H9 (cell line): ENCODE measurements at regions not wholly inside any gene's neighbourhood (a gene's known extent, or its start where the extent isn't known, plus 50 kb on each side); places are given as distances from the start of the nearest gene placed in this dataset.

Experiments used
- DNase-seq: peaks from one replicate; pipeline ENCODE4 v3.0.0-alpha.2; 2017
- H2AFZ ChIP-seq: one replicate; pipeline ENCODE4 v1.6.1; 2013; ENCODE audit warnings: mild to moderate bottlenecking, low read length, control low read depth, moderate library complexity
- H2AK5ac ChIP-seq: 2 replicates; pipeline ENCODE4 v1.6.1; 2013; ENCODE audit warnings: low read length, control low read depth, mixed read lengths; ENCODE audit not compliant: insufficient read length
- H2BK120ac ChIP-seq: one replicate; pipeline ENCODE4 v1.6.1; 2013; ENCODE audit warnings: low read depth, mild to moderate bottlenecking, low read length, control low read depth, inconsistent platforms; ENCODE audit not compliant: poor library complexity, severe bottlenecking
- H2BK12ac ChIP-seq: 2 replicates; pipeline ENCODE4 v1.6.1; 2013; ENCODE audit warnings: low read length, control low read depth, mixed read lengths, low read depth; ENCODE audit not compliant: insufficient read length
- H2BK15ac ChIP-seq: 2 replicates; pipeline ENCODE4 v1.6.1; 2013; ENCODE audit warnings: low read depth, low read length, control low read depth
- H2BK20ac ChIP-seq: one replicate; pipeline ENCODE4 v1.6.1; 2013; ENCODE audit warnings: low read depth, mild to moderate bottlenecking, low read length, control low read depth, inconsistent platforms; ENCODE audit not compliant: poor library complexity, severe bottlenecking
- H2BK5ac ChIP-seq: 2 replicates; pipeline ENCODE4 v1.6.1; 2013; ENCODE audit warnings: low read length, control low read depth, mixed read lengths; ENCODE audit not compliant: insufficient read length
- H3K14ac ChIP-seq: 2 replicates; pipeline ENCODE4 v1.6.1; 2013; ENCODE audit warnings: low read length, control low read depth; ENCODE audit not compliant: insufficient read depth
- H3K18ac ChIP-seq: 2 replicates; pipeline ENCODE4 v1.6.1; 2013; ENCODE audit warnings: low read depth, mild to moderate bottlenecking, mixed read lengths, low read length, control low read depth; ENCODE audit not compliant: insufficient read length
- H3K23ac ChIP-seq: 2 replicates; pipeline ENCODE4 v1.6.1; 2013; ENCODE audit warnings: low read length, control low read depth, mixed read lengths, low read depth; ENCODE audit not compliant: insufficient read length
- H3K23me2 ChIP-seq: 2 replicates; pipeline ENCODE4 v1.6.1; 2013; ENCODE audit warnings: low read depth, mild to moderate bottlenecking, mixed read lengths, low read length, control low read depth; ENCODE audit not compliant: insufficient read length, poor library complexity, severe bottlenecking
- H3K27ac ChIP-seq: 2 replicates; pipeline ENCODE4 v1.5.1; 2013; ENCODE audit warnings: low read length, control low read depth, mixed read lengths, low read depth; ENCODE audit not compliant: insufficient read length
- H3K27me3 ChIP-seq: 2 replicates; pipeline ENCODE4 v1.6.1; 2013; ENCODE audit warnings: low read length, control low read depth, inconsistent platforms; ENCODE audit not compliant: insufficient read depth
- H3K4ac ChIP-seq: 2 replicates; pipeline ENCODE4 v1.6.1; 2013; ENCODE audit warnings: low read depth, mild to moderate bottlenecking, control low read depth, inconsistent platforms, low read length, moderate library complexity
- H3K4me1 ChIP-seq: 2 replicates; pipeline ENCODE4 v1.6.1; 2013; ENCODE audit warnings: low read length, control low read depth, inconsistent platforms; ENCODE audit not compliant: insufficient read depth
- H3K4me2 ChIP-seq: 2 replicates; pipeline ENCODE4 v1.6.1; 2013; ENCODE audit warnings: low read length, control low read depth, mixed read lengths; ENCODE audit not compliant: insufficient read length, insufficient read depth
- H3K56ac ChIP-seq: 2 replicates; pipeline ENCODE4 v1.6.1; 2013; ENCODE audit warnings: low read depth, mild to moderate bottlenecking, mixed read lengths, low read length, control low read depth; ENCODE audit not compliant: insufficient read length
- H3K79me1 ChIP-seq: 2 replicates; pipeline ENCODE4 v1.6.1; 2013; ENCODE audit warnings: low read depth, mild to moderate bottlenecking, moderate library complexity, low read length, control low read depth, inconsistent platforms; ENCODE audit not compliant: insufficient read depth, poor library complexity, severe bottlenecking
- H3K79me2 ChIP-seq: 2 replicates; pipeline ENCODE4 v1.6.1; 2013; ENCODE audit warnings: low read length, control low read depth, inconsistent platforms; ENCODE audit not compliant: insufficient read depth
- H3K9ac ChIP-seq: 2 replicates; pipeline ENCODE4 v1.6.1; 2013; ENCODE audit warnings: low read length, control low read depth, mixed read lengths; ENCODE audit not compliant: insufficient read length; ENCODE audit errors: extremely low read depth
- H3K9me3 ChIP-seq: one replicate; pipeline ENCODE4 v1.6.1; 2013; ENCODE audit warnings: low read depth, low read length, inconsistent platforms; ENCODE audit not compliant: control insufficient read depth
- H3T11ph ChIP-seq: one replicate; pipeline ENCODE4 v1.6.1; 2013; ENCODE audit warnings: mild to moderate bottlenecking, low read length, control low read depth, inconsistent platforms
- H4K20me1 ChIP-seq: one replicate; pipeline ENCODE4 v1.6.1; 2013; ENCODE audit not compliant: control insufficient read depth, insufficient read length, insufficient read depth
- H4K5ac ChIP-seq: 2 replicates; pipeline ENCODE4 v1.6.1; 2013; ENCODE audit warnings: low read depth, mild to moderate bottlenecking, mixed read lengths, low read length, control low read depth; ENCODE audit not compliant: insufficient read length
- H4K8ac ChIP-seq: replicated peaks from 2 replicates; pipeline ENCODE4 v1.6.1; 2013; ENCODE audit warnings: low read length, control low read depth, mixed read lengths, low read depth; ENCODE audit not compliant: insufficient read length
- H4K91ac ChIP-seq: 2 replicates; pipeline ENCODE4 v1.6.1; 2013; ENCODE audit warnings: low read depth, mild to moderate bottlenecking, moderate library complexity, mixed read lengths, low read length, control low read depth; ENCODE audit not compliant: insufficient read length
- H3K27ac Mint-ChIP-seq, 3 experiments: 2 replicates in 2 of 3; 3 replicates in 1 of 3; pipeline ENCODE4 v1.8.0; 2020 to 2021; ENCODE audit warnings: mixed read lengths in 3 of 3, mild to moderate bottlenecking in 1 of 3, moderate library complexity in 1 of 3
- H3K27me3 Mint-ChIP-seq: 2 replicates; pipeline ENCODE4 v1.8.0; 2021; ENCODE audit warnings: low read depth, mild to moderate bottlenecking, moderate library complexity, mixed read lengths
- H3K36me3 Mint-ChIP-seq, 3 experiments: 2 replicates in 2 of 3; 3 replicates in 1 of 3; pipeline ENCODE4 v1.8.0; 2020 to 2021; ENCODE audit warnings: low read depth in 3 of 3, mixed read lengths in 3 of 3; ENCODE audit not compliant: insufficient read depth in 1 of 3
- H3K4me1 Mint-ChIP-seq, 2 experiments: 2 replicates each; pipeline ENCODE4 v1.8.0; 2020; ENCODE audit warnings: mixed read lengths in 2 of 2
- H3K4me3 Mint-ChIP-seq, 2 experiments: 2 replicates in 1 of 2; 3 replicates in 1 of 2; pipeline ENCODE4 v1.8.0; 2020 to 2021; ENCODE audit warnings: mild to moderate bottlenecking in 2 of 2, mixed read lengths in 2 of 2, moderate library complexity in 1 of 2
- H3K9me3 Mint-ChIP-seq, 2 experiments: 2 replicates in 1 of 2; 3 replicates in 1 of 2; pipeline ENCODE4 v1.8.0; 2020; ENCODE audit warnings: mild to moderate bottlenecking in 2 of 2, mixed read lengths in 2 of 2, moderate library complexity in 1 of 2
- WGBS: extraction: QIAGEN DNeasy Blood & Tissue Kit; methylation state at CpG from one replicate; pipeline ENCODE4 v1.1.7; 2013; ENCODE audit warnings: missing lambda C conversion rate, low lambda C conversion rate, mixed read lengths; ENCODE audit not compliant: insufficient read length; ENCODE audit errors: extremely low coverage; 5-methylcytosine and 5-hydroxymethylcytosine counted together
- TF ChIP-seq, protein P1 (sequence below): fragments of 200-600 bp; sonication (generic); conservative IDR thresholded peaks from 3 replicates; pipeline ENCODE4 v1.8.0; 2021; ENCODE audit warnings: antibody characterized with exemption, mild to moderate bottlenecking

DNA sequence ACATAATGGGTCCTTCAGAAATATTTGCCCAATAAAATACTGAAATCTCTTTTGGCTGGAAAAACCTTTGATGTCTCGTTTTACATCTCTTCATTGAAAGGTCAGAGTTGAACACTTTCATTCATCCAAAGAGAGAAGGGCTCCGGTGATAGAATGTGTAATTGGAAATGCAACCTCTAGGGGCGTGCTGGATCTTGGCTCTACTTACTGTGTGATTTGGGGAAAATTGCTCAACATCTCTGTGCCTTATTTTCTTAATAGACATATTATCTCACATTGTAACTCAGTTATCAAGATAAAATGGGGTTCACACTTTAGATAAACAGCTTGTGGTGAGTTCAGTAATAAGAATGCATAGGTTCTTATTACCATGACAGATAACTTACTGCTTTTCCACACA, 1444.1 kb downstream of the SLITRK5 start:
- H2BK120ac ChIP-seq: no peak overlapping the region
- H3K4me2 ChIP-seq: no peak overlapping the region
- H3K4ac ChIP-seq: no peak overlapping the region
- H3K14ac ChIP-seq: no peak overlapping the region
- H3K9me3 ChIP-seq: no peaks in the 10 kb centered on the region
- Mint-ChIP-seq H3K27ac (peak overlapping the region in 2 of 3 experiments; percentile 7 to 49; a peak in 4 of 7 replicates), H3K4me3 (no peak overlapping the region), H3K4me1 (peaks cover 24 to 27% of the 10 kb centered on the region in 2 experiments), H3K36me3 (no peaks in the 10 kb centered on the region; a peak in 1 of 7 replicates), H3K9me3 (no peaks in the 10 kb centered on the region), H3K27me3 (no peaks in the 10 kb centered on the region; the same call in 1 of the 2 replicates)
- TF ChIP-seq, protein P1, sequence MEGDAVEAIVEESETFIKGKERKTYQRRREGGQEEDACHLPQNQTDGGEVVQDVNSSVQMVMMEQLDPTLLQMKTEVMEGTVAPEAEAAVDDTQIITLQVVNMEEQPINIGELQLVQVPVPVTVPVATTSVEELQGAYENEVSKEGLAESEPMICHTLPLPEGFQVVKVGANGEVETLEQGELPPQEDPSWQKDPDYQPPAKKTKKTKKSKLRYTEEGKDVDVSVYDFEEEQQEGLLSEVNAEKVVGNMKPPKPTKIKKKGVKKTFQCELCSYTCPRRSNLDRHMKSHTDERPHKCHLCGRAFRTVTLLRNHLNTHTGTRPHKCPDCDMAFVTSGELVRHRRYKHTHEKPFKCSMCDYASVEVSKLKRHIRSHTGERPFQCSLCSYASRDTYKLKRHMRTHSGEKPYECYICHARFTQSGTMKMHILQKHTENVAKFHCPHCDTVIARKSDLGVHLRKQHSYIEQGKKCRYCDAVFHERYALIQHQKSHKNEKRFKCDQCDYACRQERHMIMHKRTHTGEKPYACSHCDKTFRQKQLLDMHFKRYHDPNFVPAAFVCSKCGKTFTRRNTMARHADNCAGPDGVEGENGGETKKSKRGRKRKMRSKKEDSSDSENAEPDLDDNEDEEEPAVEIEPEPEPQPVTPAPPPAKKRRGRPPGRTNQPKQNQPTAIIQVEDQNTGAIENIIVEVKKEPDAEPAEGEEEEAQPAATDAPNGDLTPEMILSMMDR: peak; percentile 73
- no peak overlapping the region for H3K27ac ChIP-seq
- H4K5ac ChIP-seq: no peak overlapping the region
- H3K9ac ChIP-seq: no peak overlapping the region
- WGBS: no CpG with 5 or more reads among the region's 3 CpGs
- DNase-seq: no peak
- H3K56ac ChIP-seq: no peak overlapping the region
- no peaks in the 10 kb centered on the region for H4K20me1 ChIP-seq
- H3K79me2 ChIP-seq: no peaks in the 10 kb centered on the region
- no peaks in the 10 kb centered on the region for H3K27me3 ChIP-seq
- H3K4me1 ChIP-seq: peaks cover 2% of the 10 kb centered on the region; the same call in 1 of the 2 replicates
- H2AK5ac ChIP-seq: no peak overlapping the region
- H3K79me1 ChIP-seq: no peaks in the 10 kb centered on the region
- H2AFZ ChIP-seq: no peak overlapping the region
- no peak overlapping the region for H4K8ac ChIP-seq
- no peak overlapping the region for H3K23ac ChIP-seq
- H3T11ph ChIP-seq: no peak overlapping the region
- H2BK15ac ChIP-seq: no peak overlapping the region
- H2BK20ac ChIP-seq: no peak overlapping the region
- H2BK12ac ChIP-seq: no peak overlapping the region
- H3K18ac ChIP-seq: no peak overlapping the region
- no peak overlapping the region for H2BK5ac ChIP-seq
- no peak overlapping the region for H4K91ac ChIP-seq
- no peaks in the 10 kb centered on the region for H3K23me2 ChIP-seq
